Neural progenitor cell (in vitro differentiated cells): ENCODE measurements at regions not wholly inside any gene's neighbourhood (a gene's known extent, or its start where the extent isn't known, plus 50 kb on each side); places are given as distances from the start of the nearest gene placed in this dataset.

Experiments
- CTCF ChIP-seq: fragments of 200-600 bp; sonication (generic); IDR thresholded peaks from 2 replicates; pipeline ENCODE4 v1.5.1; 2017; ENCODE audit warnings: antibody characterized with exemption, mild to moderate bottlenecking
- EZH2 ChIP-seq: fragments of 200-600 bp; sonication (generic); IDR thresholded peaks from 2 replicates; pipeline ENCODE4 v1.6.1; 2017; ENCODE audit warnings: antibody characterized with exemption, mild to moderate bottlenecking, moderate library complexity
- EZH2phosphoT487 ChIP-seq: fragments of 200-600 bp; sonication (generic); IDR thresholded peaks from 2 replicates; pipeline ENCODE4 v1.6.1; 2017; ENCODE audit warnings: antibody characterized with exemption

- no peak for TF ChIP-seq CTCF
- no peak for TF ChIP-seq EZH2phosphoT487
- no peak for TF ChIP-seq EZH2
These were observed 158.0 kb downstream of the PCSK1 start for GRCh38 chr5:96275051-96275450.
